Medulla oblongata (tissue), 1 donor: ENCODE measurements at regions not wholly inside any gene's neighbourhood (a gene's known extent, or its start where the extent isn't known, plus 50 kb on each side); places are given as distances from the start of the nearest gene placed in this dataset.

Experiments
- DNase-seq: peaks from one replicate; pipeline ENCODE4 v3.0.0-alpha.2; 2015; ENCODE audit errors: extremely low spot score

DNA sequence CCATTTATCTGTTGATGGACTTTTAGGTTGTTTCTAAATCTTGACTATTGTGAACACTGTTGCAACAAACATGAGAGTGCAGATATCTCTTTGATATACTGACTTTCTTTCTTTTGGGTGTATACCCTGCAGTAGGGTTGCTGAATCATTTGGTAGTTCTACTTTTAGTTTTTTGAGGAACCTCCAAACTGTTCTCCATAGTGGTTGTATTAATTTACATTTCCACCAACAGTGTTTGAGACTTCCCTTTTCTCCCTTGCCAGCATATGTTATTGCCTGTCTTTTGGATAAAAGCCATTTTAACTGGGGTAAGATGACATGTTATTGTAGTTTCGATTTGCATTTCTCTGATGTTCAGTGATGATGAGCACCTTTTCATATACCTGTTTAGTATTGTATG is 330.0 kb downstream of the DDX10 start:
- peak; percentile 12 for DNase-seq

DNA sequence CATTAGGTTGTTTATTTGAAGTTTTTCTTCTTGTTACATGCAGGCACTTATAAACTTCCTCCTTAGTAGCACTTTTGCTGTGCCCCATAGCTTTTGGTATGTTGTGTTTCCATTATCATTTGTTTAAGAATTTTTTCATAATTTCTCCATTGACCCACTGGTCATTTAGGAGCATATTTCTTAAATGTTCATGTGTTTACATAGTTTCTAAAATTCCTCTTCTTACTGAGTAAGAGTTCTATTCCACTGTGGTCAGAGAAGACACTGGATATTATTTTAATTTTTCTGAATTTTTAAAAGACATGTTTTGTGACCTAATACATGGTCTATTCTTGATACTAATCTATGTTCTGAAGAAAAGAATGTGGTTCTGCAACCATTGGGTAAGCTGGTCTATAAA is 333.0 kb downstream of the DDX10 start:
- no peak for DNase-seq

DNA sequence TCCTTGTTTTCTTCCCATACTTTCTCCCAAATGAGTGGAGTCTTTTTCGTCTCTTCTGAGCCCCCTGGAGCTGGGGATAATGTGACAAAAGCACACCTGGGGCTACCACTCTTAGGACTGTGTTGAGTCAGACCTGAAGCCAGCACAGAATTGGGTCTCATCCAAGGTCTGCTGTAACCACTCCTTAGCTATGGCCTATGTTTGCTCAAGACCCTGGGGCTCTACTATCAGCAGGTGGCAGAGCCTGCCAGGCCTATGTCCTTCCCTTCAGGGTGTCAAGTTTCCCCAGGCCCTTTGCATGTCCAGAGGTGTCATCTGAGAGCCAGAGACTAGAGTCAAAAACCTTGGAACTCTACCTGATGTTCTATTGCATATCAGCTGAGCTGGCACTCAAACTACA is 335.7 kb downstream of the DDX10 start:
- no peak for DNase-seq

DNA sequence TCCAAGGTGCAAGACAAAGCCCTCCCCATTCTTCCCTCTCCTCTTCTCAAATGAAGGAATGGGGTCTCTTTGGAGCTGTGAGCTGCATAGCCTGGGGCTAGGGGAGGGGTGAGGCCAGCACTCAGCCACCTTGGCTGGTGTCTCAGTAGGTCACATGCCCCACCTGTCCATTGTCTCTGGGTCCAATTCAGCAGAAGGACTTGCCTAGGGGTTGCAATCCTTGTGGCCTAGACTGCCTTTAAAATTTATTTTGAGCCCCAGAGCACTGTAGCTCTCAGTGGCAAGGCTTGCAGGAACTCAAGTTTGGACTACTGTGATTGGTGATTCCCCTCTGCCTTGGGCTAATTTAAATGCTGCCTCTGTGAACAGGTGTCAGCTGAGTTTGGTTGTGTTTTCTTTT is 336.7 kb downstream of the DDX10 start:
- DNase-seq, result no peak

DNA sequence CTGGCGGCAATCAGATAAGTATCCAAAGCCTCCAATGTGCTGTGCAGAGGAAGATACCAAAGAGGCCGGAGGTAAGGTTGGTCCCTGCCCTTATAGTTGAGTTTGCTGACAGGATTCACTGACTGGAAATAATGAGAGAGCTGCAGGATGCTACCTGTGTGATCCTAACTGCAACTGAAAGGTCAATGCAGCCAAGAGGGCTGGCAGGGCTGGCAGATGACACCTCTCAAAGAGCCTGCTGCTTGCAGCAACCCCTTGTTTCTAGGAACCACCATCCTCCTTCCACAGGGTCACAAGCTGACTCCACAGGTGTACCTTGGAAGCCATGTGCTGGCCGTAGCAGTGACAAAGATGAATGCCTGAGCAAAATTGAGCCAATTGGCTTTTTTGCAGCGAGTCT is 348.1 kb downstream of the DDX10 start:
- DNase-seq, result no peak

DNA sequence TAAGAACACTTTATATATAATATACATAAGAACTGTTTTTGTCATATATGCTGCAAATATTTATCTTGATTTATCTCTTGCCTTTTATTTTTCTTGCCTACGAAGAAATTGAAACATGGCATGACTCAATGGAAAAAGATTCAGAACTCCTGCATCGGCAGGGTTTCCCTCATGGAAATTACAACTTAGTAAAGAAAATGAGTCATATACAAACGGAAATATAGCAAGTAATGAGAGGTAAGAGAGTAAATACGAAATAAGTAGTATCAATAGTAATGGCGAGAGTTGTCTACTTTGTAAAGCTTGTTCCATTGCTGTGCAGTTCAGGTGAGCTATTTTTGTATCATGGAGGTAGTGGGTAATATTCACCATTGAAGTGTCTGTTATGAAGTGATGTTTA is 350.4 kb downstream of the DDX10 start:
- no peak for DNase-seq

DNA sequence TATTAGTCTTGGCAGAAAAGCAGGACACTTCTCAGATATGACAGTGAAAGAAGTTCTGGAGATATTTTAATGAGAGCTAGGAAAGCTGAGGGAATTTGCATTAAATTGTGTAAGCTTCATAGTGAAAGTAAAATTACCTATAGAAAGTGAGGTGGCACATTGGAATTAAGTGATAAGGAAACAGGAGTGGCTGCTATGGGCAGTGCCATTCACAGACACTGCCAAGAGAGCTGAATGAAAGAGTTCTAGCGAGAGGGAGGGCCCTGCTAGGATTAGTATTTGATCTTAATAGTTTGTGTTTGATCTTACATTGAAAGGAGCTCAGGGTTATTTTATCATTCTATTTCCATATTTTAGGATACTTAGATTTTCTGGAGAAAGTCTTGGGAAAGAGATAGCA is 351.9 kb downstream of the DDX10 start:
- no peak for DNase-seq

DNA sequence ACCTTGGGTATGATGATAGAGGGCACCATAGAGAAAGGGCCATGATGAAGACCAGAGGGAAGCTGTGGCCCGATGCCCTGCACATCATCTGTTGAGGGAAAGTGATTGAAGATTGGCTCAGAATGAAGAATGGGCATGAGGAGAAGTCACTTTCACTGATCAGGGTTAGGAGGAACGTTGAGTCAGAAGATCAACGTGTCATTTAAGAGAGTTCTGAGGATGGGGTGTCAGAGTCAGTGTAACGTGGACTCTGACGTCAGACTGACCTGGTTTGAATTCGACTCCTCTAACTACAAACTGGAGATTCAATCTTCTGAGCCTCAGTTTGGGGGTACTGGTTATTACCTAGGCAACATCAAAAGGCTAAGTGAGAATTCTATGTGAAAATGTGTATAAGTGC is 352.6 kb downstream of the DDX10 start:
- no peak for DNase-seq

DNA sequence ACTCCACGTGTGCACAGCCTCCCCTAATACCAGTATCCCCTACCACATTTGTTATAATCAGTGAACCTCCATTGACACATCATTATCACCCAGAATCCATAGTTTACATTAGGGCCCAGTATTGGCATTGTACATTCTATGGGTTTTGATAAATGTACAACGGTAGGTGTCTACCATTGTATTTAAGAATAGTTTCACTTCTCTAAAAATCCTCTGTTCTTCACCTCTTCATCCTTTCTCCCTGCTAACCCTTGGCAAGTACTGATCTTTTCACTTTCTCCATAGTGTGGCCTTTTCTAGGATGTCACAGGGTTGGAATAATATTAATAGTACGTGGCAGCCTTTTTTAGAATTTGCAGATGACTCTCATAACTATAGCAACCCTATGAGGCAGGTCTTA is 353.8 kb downstream of the DDX10 start:
- no peak for DNase-seq

DNA sequence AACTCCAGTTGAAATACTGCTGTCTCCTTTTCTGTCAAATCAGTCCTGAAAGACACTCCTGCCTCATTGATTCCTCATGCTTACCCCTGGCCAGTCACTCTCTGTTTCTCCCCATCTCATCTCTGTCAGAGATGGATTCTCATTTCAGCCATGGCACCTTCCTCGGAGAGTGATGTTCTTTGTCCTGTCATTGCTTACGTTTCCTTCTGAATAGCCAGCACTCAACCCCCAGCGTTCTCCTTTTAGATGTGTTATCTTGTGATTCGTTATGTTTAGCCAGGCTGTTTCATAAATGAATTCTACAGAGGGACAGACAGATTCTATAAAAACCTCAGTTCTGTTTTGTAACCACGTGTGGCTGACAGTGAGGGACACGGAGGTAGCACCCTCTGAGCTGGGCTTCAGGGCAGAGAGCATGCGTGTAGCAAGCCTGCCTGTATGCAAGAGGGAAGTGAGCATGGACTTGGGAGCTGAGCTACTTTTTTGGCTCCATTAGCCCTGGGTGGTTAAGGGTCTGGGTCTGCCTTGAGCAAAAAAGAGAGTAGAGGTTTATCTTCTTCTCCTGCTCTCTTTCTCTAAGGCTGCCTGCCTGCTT is 354.6 kb downstream of the DDX10 start:
- DNase-seq, result no peak

DNA sequence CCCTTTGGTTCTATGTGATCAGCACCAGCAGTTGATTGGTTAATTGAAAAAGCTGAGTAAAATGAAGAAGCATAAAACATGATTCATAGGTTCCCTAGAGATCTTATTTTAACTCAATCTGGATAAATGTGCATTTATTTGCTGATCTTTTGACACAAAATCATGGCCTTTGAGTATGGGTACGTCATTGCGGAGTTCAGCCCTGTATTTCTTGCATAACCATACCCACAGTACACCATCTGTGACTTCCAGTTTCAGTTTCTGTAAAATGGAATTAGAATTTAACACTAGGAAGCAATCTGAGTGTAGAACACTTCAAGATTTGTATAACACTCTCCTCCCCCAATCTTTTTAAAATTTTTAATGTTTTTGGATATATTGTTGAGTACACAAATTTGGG is 358.2 kb downstream of the DDX10 start:
- DNase-seq, result no peak

DNA sequence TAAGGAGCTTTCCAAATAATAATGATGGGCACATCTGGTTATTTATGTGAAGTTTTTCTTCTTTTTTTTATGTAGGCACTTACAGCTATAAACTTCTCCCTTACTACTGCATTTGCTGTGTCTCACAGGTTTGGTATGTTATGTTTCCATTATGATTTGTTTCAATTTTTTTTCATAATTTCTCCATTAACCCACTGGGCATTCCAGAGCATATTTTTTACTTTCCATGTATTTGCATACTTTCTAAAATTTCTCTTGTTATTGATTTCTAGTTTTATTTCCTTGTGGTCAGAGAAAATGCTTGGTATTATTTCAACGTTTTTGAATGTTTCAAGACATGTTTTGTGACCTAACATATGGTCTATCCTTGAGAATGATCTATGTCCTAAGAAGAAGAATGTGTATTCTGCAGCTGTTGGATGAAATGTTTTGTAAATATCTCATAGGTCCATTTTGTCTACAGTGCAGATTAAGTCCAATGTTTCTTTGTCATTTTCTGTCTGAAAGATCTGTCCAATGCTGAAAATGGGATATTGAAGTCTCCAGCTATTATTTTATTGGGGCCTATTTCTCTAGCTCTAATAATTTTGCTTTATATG is 362.1 kb downstream of the DDX10 start:
- DNase-seq, result no peak

DNA sequence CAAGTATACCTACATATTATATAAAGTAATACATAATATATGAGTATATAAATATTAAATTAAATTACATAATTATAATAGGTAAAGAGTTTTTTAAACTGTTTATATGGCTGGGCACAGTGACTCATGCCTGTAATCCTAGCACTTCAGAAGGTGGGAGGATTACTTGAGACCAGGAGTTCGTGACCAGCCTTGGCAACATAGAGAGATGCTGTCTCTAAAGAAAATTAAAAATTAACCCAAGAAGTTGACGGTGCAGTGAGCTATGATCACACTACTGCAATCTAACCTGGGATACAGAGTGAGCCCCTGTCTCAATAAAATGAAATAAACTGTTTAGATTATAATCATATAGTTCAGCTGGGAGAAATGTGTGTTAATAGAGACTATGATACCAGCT is 363.0 kb downstream of the DDX10 start:
- DNase-seq, result no peak

DNA sequence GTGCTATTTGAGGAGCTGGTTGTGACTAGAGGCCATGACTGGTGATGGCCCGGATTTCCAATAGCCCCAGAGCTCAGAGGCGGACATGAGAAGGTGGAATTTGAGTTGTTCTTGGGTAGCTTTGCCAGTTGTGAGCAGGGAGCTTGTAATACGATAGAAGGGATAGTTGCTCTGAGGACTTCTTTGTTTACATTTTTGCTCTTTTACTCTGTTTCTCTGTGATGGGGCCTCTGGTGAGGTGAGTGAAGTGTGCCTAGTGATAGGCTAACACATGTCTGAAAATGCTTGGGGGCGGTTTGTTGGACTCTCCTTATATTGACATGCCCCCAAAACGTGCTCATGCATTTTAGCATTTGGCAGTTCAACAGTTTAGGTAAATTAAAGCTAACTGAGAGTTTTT is 365.1 kb downstream of the DDX10 start:
- no peak for DNase-seq

DNA sequence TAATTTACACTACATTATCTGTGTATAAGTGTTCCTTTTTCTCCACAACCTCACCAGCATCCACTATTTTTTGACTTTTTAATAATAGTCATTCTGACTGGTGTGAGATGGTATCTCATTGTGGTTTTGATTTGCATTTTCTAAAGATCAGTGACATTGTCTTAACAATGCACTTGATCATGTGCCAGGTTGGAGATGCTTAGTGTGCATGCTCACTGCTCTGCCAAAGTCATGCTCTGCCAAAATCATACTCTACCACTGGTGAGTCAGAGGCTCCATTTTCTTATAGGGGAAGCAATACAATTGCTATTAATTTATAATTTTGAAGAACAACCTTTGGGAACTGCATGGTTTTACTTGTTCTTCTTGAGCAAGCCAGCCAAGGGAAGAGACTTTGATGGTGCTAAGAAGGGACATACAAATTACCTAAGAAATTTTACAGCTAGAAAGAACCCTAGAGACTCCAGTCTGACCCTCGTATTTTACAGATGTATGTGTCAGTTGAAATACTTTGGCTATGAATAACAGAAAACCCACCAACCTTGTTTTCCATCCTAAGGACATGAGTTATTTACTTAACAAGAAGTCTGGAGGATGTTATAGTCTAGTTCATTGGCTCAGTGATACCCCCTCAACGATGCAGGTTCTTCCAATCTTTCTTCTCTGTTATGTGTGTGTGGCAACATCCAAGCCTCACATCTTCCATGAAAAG is 368.9 kb downstream of the DDX10 start:
- no peak for DNase-seq

DNA sequence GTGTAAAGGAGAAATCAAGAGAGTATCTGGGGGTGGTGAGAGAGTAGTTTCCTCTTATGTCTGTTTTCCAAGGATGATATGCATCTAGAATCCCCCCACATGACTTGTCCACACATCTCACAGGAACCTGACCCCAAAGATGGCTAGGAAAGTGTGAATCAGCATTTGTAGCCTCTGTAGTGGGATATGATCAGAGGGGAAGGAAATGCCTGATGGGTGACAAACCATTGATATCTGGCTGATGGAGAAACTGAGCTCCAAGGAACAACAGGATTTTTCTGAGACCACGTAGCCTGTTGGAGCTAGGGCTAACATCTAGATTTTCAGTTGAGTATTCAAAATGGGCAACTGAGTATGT is 369.4 kb downstream of the DDX10 start:
- no peak for DNase-seq

DNA sequence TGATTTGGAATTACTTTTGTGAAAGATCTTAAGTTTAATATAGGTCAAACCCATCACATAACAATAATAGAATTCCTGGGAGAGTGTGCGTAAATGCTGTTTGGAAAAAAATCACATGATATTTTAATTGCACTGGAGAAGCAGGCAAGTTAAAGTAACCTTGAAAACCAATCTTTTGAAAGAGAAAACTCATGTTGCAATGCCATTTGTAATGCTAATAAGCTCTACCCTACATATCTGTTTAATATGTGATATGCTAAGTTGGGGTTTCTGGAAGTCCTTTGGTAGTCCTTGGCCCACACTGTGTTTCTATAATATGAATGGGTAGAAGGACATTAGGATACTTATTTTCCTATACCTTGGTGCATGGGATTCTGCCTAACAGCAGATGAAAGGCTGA is 370.4 kb downstream of the DDX10 start:
- no peak for DNase-seq

DNA sequence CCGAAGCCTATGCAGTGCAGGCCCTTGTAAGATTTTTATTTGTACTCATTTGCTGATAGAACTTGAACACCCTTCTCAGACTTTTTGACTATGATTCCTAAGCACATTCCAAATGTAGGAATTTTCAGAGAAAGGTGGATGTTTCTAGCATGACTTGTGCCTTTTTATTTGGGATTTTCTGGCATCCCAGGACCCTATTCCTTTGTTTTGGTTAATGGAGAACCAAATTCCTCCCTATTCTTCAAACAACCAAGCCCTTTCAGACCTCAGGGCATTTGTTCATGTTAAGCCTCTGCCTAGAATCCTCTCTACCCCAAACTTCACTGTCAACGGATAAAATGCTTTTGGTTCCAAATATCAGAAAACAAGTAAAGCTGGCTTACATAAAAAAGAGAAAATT is 371.1 kb downstream of the DDX10 start:
- DNase-seq, result no peak

DNA sequence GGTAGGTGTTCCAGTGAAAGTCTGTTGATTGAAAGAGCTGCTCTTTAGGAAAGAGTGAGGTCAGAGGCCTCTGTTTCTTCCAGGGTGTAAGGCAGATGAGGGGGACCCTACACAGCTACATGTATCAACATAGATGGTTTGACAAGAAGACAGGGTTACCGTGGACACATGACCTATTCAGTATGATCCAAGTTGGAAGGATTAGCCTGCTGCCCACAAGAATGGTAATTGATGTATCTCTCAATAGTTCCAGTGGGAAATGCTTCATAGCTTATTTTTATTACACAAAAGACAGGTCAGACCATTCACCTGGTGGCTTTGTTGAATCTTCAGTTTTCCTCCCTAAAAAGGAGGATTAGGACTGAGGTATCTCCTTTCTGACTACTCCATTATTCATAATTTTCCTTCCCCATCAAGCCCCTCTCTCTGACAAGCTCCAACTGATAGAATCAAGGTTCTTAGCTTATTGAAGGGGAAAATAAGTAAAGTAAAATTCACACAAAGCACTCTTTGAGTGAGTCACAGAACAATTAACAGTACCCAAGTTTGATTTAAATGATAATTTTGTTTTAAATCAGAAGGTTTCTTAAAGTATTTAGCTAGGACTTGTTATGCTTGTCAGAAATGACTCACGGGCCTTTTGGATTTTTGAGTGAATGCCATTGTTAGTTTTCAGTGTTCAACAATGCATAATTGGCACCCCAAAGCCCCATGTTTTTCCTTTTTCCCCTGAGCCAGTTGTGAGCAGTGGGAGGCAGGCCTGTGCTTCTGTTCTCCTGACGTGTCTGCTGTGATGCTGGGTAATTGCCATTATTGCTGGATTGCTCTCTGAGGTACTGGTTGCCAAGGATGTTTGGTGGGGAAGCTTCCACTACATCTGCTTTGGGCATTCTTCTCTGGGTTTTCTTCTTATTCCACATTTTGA is 373.2 kb downstream of the DDX10 start:
- peak; percentile 51 for DNase-seq

DNA sequence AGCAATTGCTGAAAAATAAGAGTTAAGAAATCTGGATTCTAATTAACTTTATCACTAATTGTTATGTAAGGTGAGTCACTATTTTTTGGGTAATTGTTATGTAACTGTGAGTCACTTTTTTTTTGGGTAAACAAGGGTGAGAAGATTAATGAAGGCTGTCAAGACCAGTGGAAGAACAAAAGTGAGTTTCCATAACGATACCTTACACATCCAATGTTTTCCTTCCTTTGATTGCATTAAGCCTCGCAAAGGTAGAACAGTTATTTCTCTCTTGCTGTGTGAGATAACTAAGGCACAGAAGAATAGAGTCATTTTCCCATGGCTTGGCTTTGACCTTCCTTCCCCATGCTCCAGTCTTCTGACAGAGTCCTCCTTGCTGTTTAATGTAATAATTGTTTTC is 374.7 kb downstream of the DDX10 start:
- no peak for DNase-seq

DNA sequence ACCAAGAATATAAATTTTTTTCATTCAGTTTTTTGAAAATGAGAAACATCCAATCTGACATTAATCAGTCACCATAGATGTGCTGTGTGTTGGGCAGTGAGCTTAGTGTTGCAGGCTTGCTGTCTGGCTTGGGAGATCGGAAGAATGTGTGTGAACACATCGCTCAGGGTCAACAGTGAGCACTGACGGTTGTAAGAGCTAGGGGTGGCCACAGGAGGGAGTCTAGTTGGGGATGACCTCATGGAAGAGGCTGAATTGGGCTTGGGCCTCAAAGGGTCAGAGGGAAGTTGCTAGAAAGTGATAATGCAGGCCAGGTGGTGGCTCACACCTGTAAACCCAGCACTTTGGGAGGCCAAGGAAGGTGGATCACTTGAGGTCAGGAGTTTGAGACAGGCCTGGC is 375.4 kb downstream of the DDX10 start:
- no peak for DNase-seq

DNA sequence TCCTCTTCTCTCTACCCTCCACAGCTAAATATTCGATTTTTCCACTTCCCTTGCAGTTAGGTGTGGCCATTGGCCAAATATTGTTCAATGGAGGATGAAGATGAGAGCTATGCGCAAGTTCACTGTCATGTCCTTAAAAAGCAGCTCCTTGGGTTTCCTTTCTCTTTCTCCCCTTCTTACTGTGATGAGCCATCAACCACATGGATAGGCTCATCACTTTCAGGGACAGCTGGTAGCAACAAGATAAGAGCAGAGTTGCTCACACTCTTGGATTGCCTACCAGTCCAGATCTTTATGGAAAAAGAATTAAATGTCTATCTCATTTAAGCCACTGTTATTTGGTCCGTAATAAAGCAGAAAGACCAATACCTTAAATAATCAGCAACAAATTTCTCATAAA is 377.0 kb downstream of the DDX10 start:
- no peak for DNase-seq

DNA sequence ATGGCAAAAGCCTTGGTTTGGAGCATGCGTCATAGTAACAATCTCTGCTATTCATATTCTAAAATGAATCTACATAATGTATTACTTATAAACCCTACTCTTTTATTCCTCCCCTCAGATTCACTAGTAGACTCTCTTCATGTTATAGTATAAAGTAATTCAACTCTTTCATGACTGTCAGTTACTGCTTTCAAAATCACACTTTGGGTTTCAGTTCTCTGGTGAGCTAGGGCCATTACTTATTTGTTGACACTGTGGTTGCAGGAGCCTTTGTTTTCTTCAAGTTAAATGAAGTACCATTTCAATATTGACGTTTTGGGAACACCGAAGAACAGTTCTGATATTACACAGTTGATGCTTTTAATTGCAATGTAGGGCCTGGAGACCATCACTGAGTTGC is 378.4 kb downstream of the DDX10 start:
- no peak for DNase-seq
